ENCODE measurements at regions not wholly inside any gene's neighbourhood (a gene's known extent, or its start where the extent isn't known, plus 50 kb on each side); places are given as distances from the start of the nearest gene placed in this dataset.

DNA sequence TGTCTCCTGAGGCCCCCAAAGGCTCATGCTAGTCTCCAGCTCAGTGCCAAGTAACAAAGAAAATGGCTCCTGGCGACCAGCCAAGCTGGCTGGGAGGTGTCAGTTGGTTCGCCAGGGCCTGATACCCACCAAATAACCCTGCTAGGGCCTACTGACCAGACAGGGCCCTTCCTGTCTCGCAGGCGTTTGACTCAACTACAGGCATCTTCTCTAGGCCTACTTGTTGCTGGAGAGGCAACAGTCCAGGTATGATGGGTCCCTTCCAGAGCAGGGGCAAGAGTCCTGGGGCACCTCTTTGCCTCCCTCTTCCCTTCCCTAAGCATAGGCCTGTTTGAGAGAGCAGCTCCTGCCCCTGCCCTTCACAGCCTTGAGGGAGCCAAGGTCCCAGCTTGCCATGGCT, 147.9 kb upstream of the VANGL1 start:
- ATAC-seq (peak in 1 of 8 donors; percentile 27), DNase-seq (no peak)
- intact Hi-C loops (cut with DNase I): no loop called here
- Histone ChIP-seq H3K4me3 (no peak overlapping the region), H3K9me3 (no peaks in the 10 kb centered on the region), H3K4me1 (no peaks in the 10 kb centered on the region), H3K27me3 (no peaks in the 10 kb centered on the region), H3K27ac (no peak overlapping the region), H3K36me3 (no peaks in the 10 kb centered on the region)
- TF ChIP-seq, protein P1, sequence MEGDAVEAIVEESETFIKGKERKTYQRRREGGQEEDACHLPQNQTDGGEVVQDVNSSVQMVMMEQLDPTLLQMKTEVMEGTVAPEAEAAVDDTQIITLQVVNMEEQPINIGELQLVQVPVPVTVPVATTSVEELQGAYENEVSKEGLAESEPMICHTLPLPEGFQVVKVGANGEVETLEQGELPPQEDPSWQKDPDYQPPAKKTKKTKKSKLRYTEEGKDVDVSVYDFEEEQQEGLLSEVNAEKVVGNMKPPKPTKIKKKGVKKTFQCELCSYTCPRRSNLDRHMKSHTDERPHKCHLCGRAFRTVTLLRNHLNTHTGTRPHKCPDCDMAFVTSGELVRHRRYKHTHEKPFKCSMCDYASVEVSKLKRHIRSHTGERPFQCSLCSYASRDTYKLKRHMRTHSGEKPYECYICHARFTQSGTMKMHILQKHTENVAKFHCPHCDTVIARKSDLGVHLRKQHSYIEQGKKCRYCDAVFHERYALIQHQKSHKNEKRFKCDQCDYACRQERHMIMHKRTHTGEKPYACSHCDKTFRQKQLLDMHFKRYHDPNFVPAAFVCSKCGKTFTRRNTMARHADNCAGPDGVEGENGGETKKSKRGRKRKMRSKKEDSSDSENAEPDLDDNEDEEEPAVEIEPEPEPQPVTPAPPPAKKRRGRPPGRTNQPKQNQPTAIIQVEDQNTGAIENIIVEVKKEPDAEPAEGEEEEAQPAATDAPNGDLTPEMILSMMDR (IDR thresholded peaks at IDR 0.05): no peak
- 76 to 80% methylated on average over 4 of the region's 4 CpGs for WGBS, 2 donors

GRCh38 chr1:115492880-115493279, 148.9 kb upstream of the VANGL1 start:
- H3K9me3 ChIP-seq: no peaks in the 10 kb centered on the region
- H3K27ac ChIP-seq: no peak overlapping the region
- no peak for DNase-seq
- TF ChIP-seq, protein P1 (IDR thresholded peaks at IDR 0.05): no peak
- H3K4me1 ChIP-seq: no peaks in the 10 kb centered on the region
- H3K4me3 ChIP-seq: no peak overlapping the region
- no peaks in the 10 kb centered on the region for H3K27me3 ChIP-seq
- intact Hi-C loops (cut with DNase I): no loop called here
- WGBS, 2 donors: 63 to 70% methylated on average over 1 of the region's 1 CpG
- ATAC-seq: no peak
- no peaks in the 10 kb centered on the region for H3K36me3 ChIP-seq

- TF ChIP-seq, protein P1 (IDR thresholded peaks at IDR 0.05): no peak
- Histone ChIP-seq H3K27ac (no peak overlapping the region), H3K27me3 (no peaks in the 10 kb centered on the region), H3K4me3 (no peak overlapping the region), H3K36me3 (no peaks in the 10 kb centered on the region), H3K4me1 (no peaks in the 10 kb centered on the region), H3K9me3 (no peaks in the 10 kb centered on the region)
- 66 to 73% methylated on average over 4 of the region's 4 CpGs for WGBS, 2 donors
- ATAC-seq: peak in 3 of 8 donors; percentile 18 to 74 (median 33)
- intact Hi-C loops (cut with DNase I): no loop called here
- DNase-seq: no peak
These were observed 149.7 kb upstream of the VANGL1 start for GRCh38 chr1:115492019-115492595.

DNA sequence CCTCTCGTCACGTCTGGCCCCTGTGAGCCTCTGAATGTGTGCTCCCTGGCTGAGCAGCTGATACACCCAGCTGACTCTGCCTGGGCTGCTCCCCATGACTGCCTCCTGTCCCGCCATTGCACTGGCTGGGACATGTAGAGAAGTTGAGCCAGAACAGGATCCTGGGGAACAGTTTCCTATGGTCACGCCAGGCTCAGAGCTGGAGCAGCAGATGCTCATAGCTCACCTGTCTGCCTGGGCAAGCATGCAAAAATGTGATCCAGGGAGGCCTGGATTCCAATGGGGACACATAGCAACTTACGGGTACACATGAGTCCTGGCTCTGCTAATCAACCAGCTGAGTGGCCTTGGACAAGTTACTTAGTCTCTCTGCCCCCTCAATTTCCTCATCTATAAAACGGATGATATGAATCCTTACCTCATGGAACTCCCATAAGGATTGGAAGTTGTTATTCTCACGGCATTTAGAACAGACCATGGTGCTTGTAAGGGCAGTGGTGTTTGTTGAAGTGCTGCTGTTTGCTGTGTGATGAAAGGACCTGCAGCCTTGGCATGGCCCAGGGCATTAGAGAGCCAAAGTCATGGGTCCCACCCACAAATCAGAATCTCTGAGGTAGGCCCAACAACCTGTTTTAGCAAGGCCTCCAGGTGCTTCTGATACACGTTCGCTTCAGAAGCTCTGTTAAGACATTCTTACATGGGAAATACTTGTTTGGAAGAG, 150.3 kb upstream of the VANGL1 start:
- TF ChIP-seq, protein P1 (IDR thresholded peaks at IDR 0.05): no peak
- ATAC-seq: no peak
- no peak for DNase-seq
- intact Hi-C loops (cut with DNase I): no loop called here
- H3K4me3 ChIP-seq: no peak overlapping the region
- no peaks in the 10 kb centered on the region for H3K27me3 ChIP-seq
- H3K36me3 ChIP-seq: no peaks in the 10 kb centered on the region
- H3K4me1 ChIP-seq: no peaks in the 10 kb centered on the region
- 88 to 95% methylated on average over 9 of the region's 9 CpGs for WGBS, 2 donors
- H3K9me3 ChIP-seq: no peaks in the 10 kb centered on the region
- no peak overlapping the region for H3K27ac ChIP-seq
